MM.1S (cell line): ENCODE measurements at regions not wholly inside any gene's neighbourhood (a gene's known extent, or its start where the extent isn't known, plus 50 kb on each side); places are given as distances from the start of the nearest gene placed in this dataset.

ENCODE experiments used
- DNase-seq: peaks from one replicate; pipeline ENCODE4 v3.0.0-alpha.2; 2015
- H2AFZ ChIP-seq: fragments of 300-600 bp; sonication (generic); 2 replicates; pipeline ENCODE4 v1.6.0; 2016; ENCODE audit warnings: antibody characterized with exemption, low read length
- H3F3A ChIP-seq: fragments of 300-600 bp; sonication (generic); 2 replicates; pipeline ENCODE4 v1.6.1; 2016; ENCODE audit warnings: mild to moderate bottlenecking, antibody characterized with exemption, low read length, moderate library complexity, mixed read lengths; ENCODE audit not compliant: insufficient read depth
- H3K27ac ChIP-seq: fragments of 300-600 bp; sonication (generic); 2 replicates; pipeline ENCODE4 v1.5.1; 2016; ENCODE audit warnings: mild to moderate bottlenecking, low read length
- H3K27me3 ChIP-seq: fragments of 300-600 bp; sonication (generic); replicated peaks from 2 replicates; pipeline ENCODE4 v1.6.0; 2016; ENCODE audit warnings: low read length; ENCODE audit not compliant: insufficient read depth
- H3K36me3 ChIP-seq: fragments of 300-600 bp; sonication (generic); replicated peaks from 2 replicates; pipeline ENCODE4 v1.6.1; 2016; ENCODE audit warnings: mild to moderate bottlenecking, low read length, mixed read lengths; ENCODE audit not compliant: insufficient read depth
- H3K4me1 ChIP-seq: fragments of 300-600 bp; sonication (generic); 2 replicates; pipeline ENCODE4 v1.6.1; 2016; ENCODE audit warnings: low read length, mixed read lengths
- H3K4me2 ChIP-seq: fragments of 300-600 bp; sonication (generic); 2 replicates; pipeline ENCODE4 v1.6.0; 2016; ENCODE audit warnings: low read depth, low read length
- H3K4me3 ChIP-seq: fragments of 300-600 bp; sonication (generic); 2 replicates; pipeline ENCODE4 v1.5.1; 2016; ENCODE audit warnings: low read length, mixed read lengths
- H3K79me2 ChIP-seq: fragments of 300-600 bp; sonication (generic); 2 replicates; pipeline ENCODE4 v1.6.1; 2016; ENCODE audit warnings: mixed run types, low read length, mixed read lengths
- H3K9ac ChIP-seq: fragments of 300-600 bp; sonication (generic); 2 replicates; pipeline ENCODE4 v1.6.1; 2016; ENCODE audit warnings: low read length, mixed read lengths
- H3K9me2 ChIP-seq: fragments of 300-600 bp; sonication (generic); replicated peaks from 2 replicates; pipeline ENCODE4 v1.6.1; 2016; ENCODE audit warnings: mild to moderate bottlenecking, low read length, mixed read lengths; ENCODE audit not compliant: insufficient read depth
- H3K9me3 ChIP-seq: fragments of 300-600 bp; sonication (generic); replicated peaks from 2 replicates; pipeline ENCODE4 v1.6.1; 2016; ENCODE audit warnings: mild to moderate bottlenecking, low read length, mixed read lengths; ENCODE audit not compliant: insufficient read depth
- H4K20me1 ChIP-seq: fragments of 300-600 bp; sonication (generic); 2 replicates; pipeline ENCODE4 v1.6.1; 2016; ENCODE audit warnings: mild to moderate bottlenecking, low read length, moderate library complexity, mixed read lengths; ENCODE audit not compliant: insufficient read depth
- EZH2 ChIP-seq: fragments of 300-600 bp; sonication (generic); optimal IDR thresholded peaks from 2 replicates; pipeline ENCODE3; 2017; ENCODE audit warnings: low read depth, mild to moderate bottlenecking, antibody characterized with exemption, low read length, mixed read lengths
- EZH2phosphoT487 ChIP-seq: fragments of 300-600 bp; sonication (generic); IDR thresholded peaks from 2 replicates; pipeline ENCODE4 v1.6.1; 2018; ENCODE audit warnings: antibody characterized with exemption, low read length
- TF ChIP-seq, protein P1 (sequence below): fragments of 300-600 bp; sonication (generic); IDR thresholded peaks from 2 replicates; pipeline ENCODE4 v1.5.1; 2016; ENCODE audit warnings: antibody characterized with exemption, low read length, mixed read lengths

DNA sequence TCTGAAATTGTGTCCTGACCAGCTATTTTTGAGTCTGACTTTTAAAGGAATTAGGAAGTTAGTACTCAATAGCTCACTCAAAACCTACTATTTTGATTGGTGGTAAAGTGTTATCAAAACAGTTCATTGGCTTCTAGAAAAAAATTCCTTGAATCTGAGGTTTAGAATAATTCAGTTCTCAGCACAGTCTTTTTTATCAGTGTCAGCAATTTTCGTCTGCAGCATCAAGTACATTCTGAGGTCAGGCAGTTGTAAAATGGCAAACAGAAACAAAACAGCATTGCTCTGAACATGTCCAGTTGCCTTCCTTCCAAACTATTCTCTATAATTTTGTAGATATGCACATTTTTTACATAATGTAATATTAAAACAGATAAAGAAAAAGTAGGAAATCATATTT, 1644.1 kb downstream of the SLITRK5 start:
- H3K27ac ChIP-seq, result no peak overlapping the region
- H3K9me3 ChIP-seq, result no peaks in the 10 kb centered on the region
- H4K20me1 ChIP-seq, result no peaks in the 10 kb centered on the region
- no peaks in the 10 kb centered on the region for H3K9me2 ChIP-seq
- H3K9ac ChIP-seq, result no peak overlapping the region
- no peak overlapping the region for H3K4me3 ChIP-seq
- no peaks in the 10 kb centered on the region for H3K36me3 ChIP-seq
- H3K4me1 ChIP-seq, result no peaks in the 10 kb centered on the region
- H3K27me3 ChIP-seq, result no peaks in the 10 kb centered on the region
- H3K4me2 ChIP-seq, result no peak overlapping the region
- H3F3A ChIP-seq, result no peaks in the 10 kb centered on the region
- H3K79me2 ChIP-seq, result no peaks in the 10 kb centered on the region
- no peak overlapping the region for H2AFZ ChIP-seq
- TF ChIP-seq EZH2phosphoT487 (no peak), EZH2 (no peak)
- TF ChIP-seq, protein P1, sequence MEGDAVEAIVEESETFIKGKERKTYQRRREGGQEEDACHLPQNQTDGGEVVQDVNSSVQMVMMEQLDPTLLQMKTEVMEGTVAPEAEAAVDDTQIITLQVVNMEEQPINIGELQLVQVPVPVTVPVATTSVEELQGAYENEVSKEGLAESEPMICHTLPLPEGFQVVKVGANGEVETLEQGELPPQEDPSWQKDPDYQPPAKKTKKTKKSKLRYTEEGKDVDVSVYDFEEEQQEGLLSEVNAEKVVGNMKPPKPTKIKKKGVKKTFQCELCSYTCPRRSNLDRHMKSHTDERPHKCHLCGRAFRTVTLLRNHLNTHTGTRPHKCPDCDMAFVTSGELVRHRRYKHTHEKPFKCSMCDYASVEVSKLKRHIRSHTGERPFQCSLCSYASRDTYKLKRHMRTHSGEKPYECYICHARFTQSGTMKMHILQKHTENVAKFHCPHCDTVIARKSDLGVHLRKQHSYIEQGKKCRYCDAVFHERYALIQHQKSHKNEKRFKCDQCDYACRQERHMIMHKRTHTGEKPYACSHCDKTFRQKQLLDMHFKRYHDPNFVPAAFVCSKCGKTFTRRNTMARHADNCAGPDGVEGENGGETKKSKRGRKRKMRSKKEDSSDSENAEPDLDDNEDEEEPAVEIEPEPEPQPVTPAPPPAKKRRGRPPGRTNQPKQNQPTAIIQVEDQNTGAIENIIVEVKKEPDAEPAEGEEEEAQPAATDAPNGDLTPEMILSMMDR, result no peak
- peak; percentile 10 for DNase-seq

DNA sequence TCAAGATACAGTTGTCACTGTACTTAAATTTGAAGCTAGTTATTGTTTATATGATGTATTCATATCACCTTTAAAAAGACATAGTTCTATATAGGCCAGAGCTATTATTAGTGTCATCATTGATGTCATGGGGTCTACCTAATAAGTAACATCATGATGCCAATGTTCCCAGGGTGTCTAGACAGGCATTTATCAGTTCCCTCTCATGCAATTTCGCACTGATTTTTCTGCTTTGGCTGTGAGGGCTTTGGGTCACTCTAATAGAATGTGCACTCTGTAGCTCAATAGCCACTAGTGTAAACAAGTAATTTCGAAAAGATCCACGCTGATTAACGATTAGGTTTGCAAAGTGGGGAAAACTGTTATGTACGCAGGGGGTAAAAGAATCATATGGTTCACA, 1651.3 kb downstream of the SLITRK5 start:
- Histone ChIP-seq H3K9me3 (no peaks in the 10 kb centered on the region), H3K36me3 (no peaks in the 10 kb centered on the region), H3K9me2 (no peaks in the 10 kb centered on the region), H2AFZ (no peak overlapping the region), H3K9ac (no peak overlapping the region), H3K4me2 (no peak overlapping the region), H3K27me3 (no peaks in the 10 kb centered on the region), H3K4me1 (no peaks in the 10 kb centered on the region), H3K4me3 (no peak overlapping the region), H3F3A (no peaks in the 10 kb centered on the region), H3K79me2 (no peaks in the 10 kb centered on the region), H4K20me1 (no peaks in the 10 kb centered on the region), H3K27ac (no peak overlapping the region)
- no peak for DNase-seq
- no peak for TF ChIP-seq EZH2

DNA sequence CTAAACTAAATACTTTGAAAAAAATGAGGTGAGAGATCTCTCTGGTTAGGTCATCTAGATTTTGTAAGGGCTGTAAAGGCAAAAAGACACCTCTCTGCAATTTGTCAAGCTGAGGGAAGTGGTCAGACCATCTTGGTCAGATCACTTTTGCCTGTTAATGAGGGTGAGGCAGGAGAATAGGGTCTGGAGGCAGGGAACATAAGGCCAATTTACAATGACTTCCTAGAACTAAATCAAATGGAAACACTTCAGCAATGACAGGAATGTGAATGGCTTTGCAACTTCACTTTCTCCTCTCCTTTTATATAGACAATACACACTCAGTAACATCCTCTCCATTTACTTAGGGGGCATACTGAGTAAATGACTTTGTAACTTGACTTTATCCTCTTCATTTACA, 1653.4 kb downstream of the SLITRK5 start:
- Histone ChIP-seq H2AFZ (no peak overlapping the region), H4K20me1 (no peaks in the 10 kb centered on the region), H3K36me3 (no peaks in the 10 kb centered on the region), H3K9ac (no peak overlapping the region), H3K27ac (no peak overlapping the region), H3K27me3 (no peaks in the 10 kb centered on the region), H3K4me1 (no peaks in the 10 kb centered on the region), H3K79me2 (no peaks in the 10 kb centered on the region), H3K4me3 (no peak overlapping the region), H3F3A (no peaks in the 10 kb centered on the region), H3K4me2 (no peak overlapping the region), H3K9me2 (no peaks in the 10 kb centered on the region), H3K9me3 (no peaks in the 10 kb centered on the region)
- TF ChIP-seq, protein P1, result no peak
- TF ChIP-seq EZH2 (no peak), EZH2phosphoT487 (no peak)
- DNase-seq, result no peak

DNA sequence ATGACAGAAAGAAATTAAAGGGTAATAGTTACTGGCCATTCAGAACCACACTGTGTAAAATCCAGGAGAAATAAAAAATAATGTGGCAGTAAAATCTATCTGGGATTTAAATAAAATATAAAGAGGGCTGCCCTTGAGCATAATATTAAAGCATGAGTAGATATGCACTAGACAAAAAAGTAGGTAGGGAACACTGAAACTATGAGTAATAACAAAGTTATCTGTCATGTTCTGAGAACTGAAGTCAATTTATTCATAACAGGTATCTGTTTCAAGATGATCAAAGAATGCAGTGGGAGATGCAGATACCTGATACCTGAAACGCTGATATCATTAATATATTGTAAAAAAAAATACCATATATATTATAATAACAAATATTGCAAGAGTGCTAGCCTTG, 1672.0 kb downstream of the SLITRK5 start:
- TF ChIP-seq, protein P1, result no peak
- TF ChIP-seq EZH2phosphoT487 (no peak), EZH2 (no peak)
- Histone ChIP-seq H3K9me2 (no peaks in the 10 kb centered on the region), H3F3A (no peaks in the 10 kb centered on the region), H3K4me1 (no peaks in the 10 kb centered on the region), H3K36me3 (no peaks in the 10 kb centered on the region), H3K79me2 (no peaks in the 10 kb centered on the region), H3K4me3 (no peak overlapping the region), H3K9me3 (no peaks in the 10 kb centered on the region), H3K27ac (no peak overlapping the region), H3K9ac (no peak overlapping the region), H3K4me2 (no peak overlapping the region), H2AFZ (no peak overlapping the region), H3K27me3 (no peaks in the 10 kb centered on the region), H4K20me1 (no peaks in the 10 kb centered on the region)
- no peak for DNase-seq
